Fibroblast of skin of right quadriceps (primary cell): ENCODE measurements at regions not wholly inside any gene's neighbourhood (a gene's known extent, or its start where the extent isn't known, plus 50 kb on each side); places are given as distances from the start of the nearest gene placed in this dataset.

Source experiments
- DNase-seq: peaks from one replicate; pipeline ENCODE4 v3.0.0-alpha.2; 2013

DNA sequence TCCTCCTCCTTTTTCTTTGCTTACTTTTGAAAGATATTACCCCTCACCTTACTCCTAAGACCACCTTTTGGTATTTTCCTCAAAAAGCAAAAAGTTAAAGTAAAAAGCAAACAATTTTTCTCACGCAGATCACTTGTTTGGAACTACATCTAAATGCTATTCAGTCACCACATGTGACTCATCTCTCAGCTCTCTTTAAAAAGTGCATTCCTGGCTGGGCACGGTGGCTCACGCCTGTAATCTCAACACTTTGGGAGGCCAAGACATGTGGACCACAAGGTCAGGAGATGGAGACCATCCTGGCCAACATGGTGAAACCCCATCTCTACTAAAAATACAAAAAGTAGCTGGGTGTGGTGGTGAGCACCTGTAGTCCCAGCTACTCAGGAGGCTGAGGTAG lies 218.0 kb downstream of the HS3ST3B1 start:
- DNase-seq = peak; percentile 24

DNA sequence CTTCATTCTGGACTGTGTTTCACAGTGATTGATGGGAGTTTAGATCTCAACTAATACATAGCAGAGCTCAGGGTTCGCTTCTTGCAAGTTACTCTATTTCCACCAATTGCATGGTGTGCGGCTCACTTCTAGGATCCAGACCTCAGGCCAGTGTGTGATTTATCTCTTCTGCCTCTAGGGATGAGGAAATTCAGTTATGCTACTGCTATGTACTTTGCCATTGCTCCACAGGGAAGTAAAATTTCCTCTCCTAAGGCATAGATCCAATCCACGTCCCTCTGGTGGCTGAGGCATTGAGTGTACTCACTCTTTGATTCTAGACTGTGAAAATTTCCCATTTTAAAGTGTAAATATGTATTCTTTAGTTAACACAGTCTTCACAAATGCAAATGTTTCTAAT lies 214.1 kb downstream of the HS3ST3B1 start:
- DNase-seq = no peak

- DNase-seq = no peak
Observed at GRCh38 chr17:14513835-14514234, 213.0 kb downstream of the HS3ST3B1 start.

DNA sequence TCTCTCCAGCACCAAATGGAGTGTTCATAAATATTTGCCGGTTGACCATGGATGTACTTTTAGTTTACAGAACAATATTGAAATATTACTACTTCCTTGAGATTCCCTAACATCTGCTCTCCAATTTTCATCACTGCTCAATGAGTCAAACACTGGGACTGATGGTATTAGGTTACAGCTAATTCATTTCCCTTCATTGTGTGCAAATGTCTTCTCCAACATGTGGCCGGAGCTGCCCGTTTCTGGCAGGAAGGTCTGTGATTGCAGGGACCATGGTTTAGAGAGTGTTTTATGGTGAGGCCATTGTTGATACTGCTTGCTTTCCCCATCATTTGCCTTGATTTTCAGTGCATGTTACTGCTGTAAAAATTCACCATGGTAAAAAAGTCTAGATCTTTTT lies 209.3 kb downstream of the HS3ST3B1 start:
- peak; percentile 32 for DNase-seq

GRCh38 chr17:14508156-14508555 lies 207.3 kb downstream of the HS3ST3B1 start:
- no peak for DNase-seq

DNA sequence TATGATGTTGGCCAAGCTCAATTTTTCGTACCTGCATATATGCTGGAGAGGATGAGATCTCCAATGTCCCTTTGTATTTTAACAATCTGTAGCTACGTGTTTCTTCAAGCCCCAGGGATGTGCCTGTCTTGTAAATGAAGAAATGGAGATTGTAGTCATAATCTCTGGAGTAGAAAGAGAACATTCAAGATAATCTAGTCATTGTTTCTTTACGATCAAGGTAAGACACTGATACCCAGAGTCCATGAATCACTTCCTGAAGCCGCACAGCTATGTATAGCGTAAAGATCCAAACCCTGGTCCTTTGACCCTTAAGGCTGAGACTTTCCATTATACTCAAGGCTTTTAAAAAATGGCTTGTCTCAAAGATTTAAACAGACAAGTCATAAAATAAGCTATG lies 205.5 kb downstream of the HS3ST3B1 start:
- DNase-seq = no peak

DNA sequence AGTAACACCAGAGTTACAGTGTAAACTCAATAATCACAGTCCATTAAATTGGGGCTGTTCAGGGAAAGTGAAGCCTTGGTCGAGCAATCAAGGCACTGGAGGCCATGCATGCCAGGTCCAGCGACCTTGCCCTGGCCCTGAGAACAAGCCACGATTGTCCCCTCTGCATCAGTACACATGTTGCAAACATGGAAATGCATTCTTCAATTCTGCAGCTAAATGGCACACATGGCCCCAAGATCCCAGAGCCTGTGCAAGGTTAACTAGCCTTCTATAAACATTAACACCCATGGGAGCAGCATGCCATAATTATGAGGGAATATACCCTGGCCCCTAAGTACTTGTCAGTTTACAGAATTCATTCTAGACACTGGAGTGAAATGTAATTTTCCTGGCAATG lies 204.7 kb downstream of the HS3ST3B1 start:
- no peak for DNase-seq

DNA sequence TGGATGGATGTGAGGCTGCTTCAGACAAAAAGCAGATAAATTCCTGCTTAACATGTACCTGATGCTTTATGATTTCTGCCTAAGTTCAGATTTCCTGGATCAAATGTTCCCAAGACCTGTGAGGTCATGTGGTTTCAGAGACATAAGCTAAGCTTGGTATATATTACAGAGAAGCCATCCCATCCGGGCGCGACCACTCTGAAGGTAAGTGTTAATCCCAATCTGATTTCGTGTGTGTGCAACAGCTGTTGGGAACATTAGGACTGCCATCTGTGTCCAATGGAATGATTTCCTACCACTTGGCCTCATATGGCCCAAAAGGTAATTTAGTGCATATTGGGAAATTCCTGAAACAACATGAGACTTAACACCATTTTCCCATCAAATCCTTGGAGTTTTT lies 199.1 kb downstream of the HS3ST3B1 start:
- DNase-seq = no peak

GRCh38 chr17:14498812-14499211 lies 197.9 kb downstream of the HS3ST3B1 start:
- DNase-seq = no peak

GRCh38 chr17:14494161-14494560 lies 193.3 kb downstream of the HS3ST3B1 start:
- DNase-seq = no peak

DNA sequence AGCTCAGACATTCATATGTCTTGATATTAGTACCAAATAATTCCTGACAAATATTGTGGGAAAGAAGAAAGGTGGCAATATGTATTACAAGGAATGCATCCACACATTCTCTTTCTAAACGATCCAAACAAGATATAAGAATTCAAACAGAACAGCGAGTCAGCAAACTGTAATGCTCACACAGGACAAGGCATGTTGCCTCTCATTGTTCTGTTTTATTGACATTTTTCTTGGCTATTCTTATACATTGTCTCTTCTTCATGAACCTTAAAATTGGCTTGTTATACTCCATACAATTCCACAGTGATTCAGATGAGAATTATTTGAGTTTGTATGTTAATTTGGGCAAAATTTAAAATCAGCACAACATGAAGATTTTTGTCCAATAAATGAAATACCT lies 189.1 kb downstream of the HS3ST3B1 start:
- no peak for DNase-seq

GRCh38 chr17:14488958-14489550 lies 188.2 kb downstream of the HS3ST3B1 start:
- DNase-seq = no peak

DNA sequence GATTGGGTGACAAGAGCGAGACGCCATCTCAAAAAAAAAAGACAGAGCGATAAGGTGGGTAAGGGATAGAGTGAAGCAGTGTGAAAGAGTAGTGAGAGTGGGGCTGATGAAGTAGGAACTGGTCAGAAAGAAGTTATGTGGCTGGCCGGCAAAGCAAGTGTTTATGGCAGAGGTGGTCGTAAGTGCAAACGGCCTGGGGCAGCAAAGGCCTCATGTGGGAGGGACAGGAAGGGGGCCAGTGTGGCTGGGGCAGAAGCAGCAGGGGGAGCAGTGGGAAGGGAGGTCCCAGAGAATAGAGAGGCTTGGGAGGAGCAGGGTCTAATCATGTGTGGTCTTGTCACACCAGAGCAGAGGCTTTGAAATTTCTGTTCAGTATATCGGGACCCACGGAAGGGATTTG lies 186.2 kb downstream of the HS3ST3B1 start:
- no peak for DNase-seq

GRCh38 chr17:14482715-14483114 lies 181.8 kb downstream of the HS3ST3B1 start:
- DNase-seq = no peak

DNA sequence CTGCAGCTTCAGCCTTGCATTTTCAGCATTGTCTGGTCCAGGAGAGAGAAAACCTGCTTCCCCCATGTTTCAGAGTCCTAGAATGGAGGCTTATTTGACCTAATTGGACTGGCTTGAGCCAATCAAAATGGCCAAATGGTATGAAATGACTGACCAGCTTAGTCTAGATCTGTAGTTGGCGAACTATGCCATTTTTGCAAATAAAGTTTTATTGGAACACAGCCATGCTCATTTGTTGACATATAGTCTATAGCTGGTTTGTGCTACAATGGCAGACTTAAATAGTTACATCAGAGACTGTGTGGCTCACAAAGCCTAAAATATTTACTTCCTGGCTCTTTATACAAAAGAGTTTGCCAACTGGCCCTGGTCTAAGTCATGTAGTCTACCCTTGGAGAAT lies 180.8 kb downstream of the HS3ST3B1 start:
- DNase-seq = no peak

- DNase-seq = no peak
Observed at GRCh38 chr17:14474591-14474990, 173.7 kb downstream of the HS3ST3B1 start.

- peak; percentile 72 for DNase-seq
Observed at GRCh38 chr17:14471052-14471451, 170.2 kb downstream of the HS3ST3B1 start.

DNA sequence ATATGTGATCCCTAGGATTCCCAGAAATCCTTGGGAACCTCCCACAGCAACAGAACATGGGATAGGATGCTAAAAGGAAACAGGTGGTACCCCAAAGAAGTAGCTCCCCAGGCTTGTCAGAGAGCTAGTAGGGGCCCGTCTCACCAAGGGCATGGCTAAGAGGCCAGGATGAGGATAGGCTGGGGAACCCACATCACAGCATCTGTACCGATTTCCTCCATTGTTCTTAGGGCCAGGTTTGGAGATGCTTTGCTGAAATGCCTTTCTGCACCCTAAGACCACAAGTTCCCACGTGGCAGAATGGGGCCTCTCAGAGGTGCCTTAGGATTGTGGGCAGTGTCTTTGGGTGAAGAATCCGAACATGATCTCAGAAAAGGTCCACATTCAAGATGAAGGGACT lies 169.5 kb downstream of the HS3ST3B1 start:
- no peak for DNase-seq

DNA sequence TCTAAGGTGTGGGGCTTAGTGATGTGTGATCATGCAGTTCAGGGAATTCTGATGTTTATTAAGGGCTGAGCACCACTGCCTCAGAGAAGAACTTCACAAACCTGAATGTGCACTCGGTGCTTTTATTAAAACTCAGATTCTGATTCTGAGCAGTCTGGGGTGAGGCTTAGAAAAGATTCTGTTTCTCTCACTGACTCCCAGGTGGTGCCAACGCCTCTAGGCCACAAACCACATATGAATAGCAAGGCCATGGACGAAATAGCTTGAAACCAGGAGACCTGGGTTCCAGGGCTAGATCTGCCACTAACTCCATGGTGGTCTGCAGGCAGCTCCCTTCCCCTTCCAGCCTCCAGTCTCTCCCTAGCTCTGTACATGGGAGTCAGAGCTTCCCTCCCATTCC lies 169.1 kb downstream of the HS3ST3B1 start:
- DNase-seq = no peak

GRCh38 chr17:14468858-14469257 lies 168.0 kb downstream of the HS3ST3B1 start:
- DNase-seq = no peak

DNA sequence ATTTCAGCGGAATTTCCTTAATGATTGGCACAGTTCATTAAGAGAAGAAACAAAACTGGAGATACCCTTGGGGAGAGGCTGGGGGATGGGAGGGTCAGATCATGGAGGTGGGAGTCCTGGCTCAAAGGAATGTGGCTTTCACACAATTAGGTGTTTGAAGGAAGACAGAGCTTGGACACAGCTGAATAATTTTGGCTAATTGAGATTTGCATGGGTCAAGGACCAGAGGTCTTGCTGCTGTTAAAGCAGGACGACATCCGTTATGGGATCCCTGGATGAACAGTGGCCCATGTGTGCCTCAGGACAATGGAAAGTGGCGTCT lies 160.3 kb downstream of the HS3ST3B1 start:
- no peak for DNase-seq

GRCh38 chr17:14460516-14461226 lies 159.8 kb downstream of the HS3ST3B1 start:
- no peak for DNase-seq

DNA sequence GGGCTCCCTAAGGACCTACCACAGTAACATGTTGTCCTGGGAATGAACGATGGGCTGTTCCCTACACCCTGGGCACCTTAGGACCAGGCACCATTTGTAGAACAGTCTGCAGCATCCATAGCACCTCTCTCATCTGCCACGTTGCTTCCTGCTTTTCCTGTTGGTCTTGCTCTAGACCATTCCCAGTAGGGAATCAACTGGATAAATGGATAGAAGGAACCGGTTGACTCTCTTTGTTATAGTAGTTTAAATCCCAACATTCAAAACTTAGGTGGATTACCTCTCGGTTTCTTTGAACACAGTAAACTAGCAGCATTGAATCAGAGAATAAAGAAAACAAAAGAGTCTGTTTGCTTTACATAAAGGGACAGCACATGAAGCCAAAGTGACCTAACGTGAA lies 159.1 kb downstream of the HS3ST3B1 start:
- DNase-seq = no peak

GRCh38 chr17:14458724-14459123 lies 157.8 kb downstream of the HS3ST3B1 start:
- DNase-seq = no peak

DNA sequence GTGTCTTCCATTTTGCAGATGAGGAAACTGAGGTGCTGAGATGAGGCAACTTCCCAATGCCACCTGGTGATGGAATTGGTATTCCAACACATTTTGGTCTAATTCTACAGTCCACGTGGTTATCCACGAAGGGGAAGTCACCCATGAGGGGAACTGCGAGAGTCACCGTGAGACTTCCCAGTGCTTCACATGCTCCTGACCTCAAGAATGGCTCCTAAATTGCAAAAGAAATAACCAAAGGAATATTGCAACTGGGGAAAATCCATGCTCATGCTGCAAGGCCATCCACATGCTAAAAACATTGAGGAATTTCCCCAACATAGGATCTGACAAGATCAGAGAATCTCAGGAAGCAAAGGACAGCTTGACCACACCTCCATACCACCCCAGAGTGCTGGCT lies 153.9 kb downstream of the HS3ST3B1 start:
- no peak for DNase-seq
